GM12873 (cell line): ENCODE measurements at regions not wholly inside any gene's neighbourhood (a gene's known extent, or its start where the extent isn't known, plus 50 kb on each side); places are given as distances from the start of the nearest gene placed in this dataset.

ENCODE experiments used
- CTCF ChIP-seq: IDR thresholded peaks from 2 replicates; pipeline ENCODE4 v1.5.1; 2012; ENCODE audit warnings: low read depth, mild to moderate bottlenecking, moderate library complexity, low read length, control low read depth; ENCODE audit not compliant: insufficient read depth; ENCODE audit errors: missing control alignments

- no peak for TF ChIP-seq CTCF
These were observed 92.2 kb upstream of the SLC28A3 start for GRCh38 chr9:84432746-84433145.

GRCh38 chr9:84435902-84436301, 95.3 kb upstream of the SLC28A3 start:
- no peak for TF ChIP-seq CTCF

GRCh38 chr9:84436386-84437109, 96.0 kb upstream of the SLC28A3 start:
- TF ChIP-seq CTCF = no peak

GRCh38 chr9:84438391-84438790, 97.8 kb upstream of the SLC28A3 start:
- TF ChIP-seq CTCF = no peak

- no peak for TF ChIP-seq CTCF
These were observed 98.7 kb upstream of the SLC28A3 start for GRCh38 chr9:84439250-84439649.

GRCh38 chr9:84442712-84443111, 102.2 kb upstream of the SLC28A3 start:
- TF ChIP-seq CTCF = no peak

- no peak for TF ChIP-seq CTCF
These were observed 105.2 kb upstream of the SLC28A3 start for GRCh38 chr9:84445737-84446136.
